ENCODE measurements at regions not wholly inside any gene's neighbourhood (a gene's known extent, or its start where the extent isn't known, plus 50 kb on each side); places are given as distances from the start of the nearest gene placed in this dataset.

- TF ChIP-seq, protein P1, sequence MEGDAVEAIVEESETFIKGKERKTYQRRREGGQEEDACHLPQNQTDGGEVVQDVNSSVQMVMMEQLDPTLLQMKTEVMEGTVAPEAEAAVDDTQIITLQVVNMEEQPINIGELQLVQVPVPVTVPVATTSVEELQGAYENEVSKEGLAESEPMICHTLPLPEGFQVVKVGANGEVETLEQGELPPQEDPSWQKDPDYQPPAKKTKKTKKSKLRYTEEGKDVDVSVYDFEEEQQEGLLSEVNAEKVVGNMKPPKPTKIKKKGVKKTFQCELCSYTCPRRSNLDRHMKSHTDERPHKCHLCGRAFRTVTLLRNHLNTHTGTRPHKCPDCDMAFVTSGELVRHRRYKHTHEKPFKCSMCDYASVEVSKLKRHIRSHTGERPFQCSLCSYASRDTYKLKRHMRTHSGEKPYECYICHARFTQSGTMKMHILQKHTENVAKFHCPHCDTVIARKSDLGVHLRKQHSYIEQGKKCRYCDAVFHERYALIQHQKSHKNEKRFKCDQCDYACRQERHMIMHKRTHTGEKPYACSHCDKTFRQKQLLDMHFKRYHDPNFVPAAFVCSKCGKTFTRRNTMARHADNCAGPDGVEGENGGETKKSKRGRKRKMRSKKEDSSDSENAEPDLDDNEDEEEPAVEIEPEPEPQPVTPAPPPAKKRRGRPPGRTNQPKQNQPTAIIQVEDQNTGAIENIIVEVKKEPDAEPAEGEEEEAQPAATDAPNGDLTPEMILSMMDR (IDR thresholded peaks at IDR 0.05), result no peak
- TF ChIP-seq POLR2A (IDR thresholded peaks at IDR 0.05), result no peak
- Histone ChIP-seq H3K36me3 (ENCODE audit: low read depth, missing control alignments) (no peaks in the 10 kb centered on the region), H3K27me3 (no peaks in the 10 kb centered on the region), H3K4me3 (no peak overlapping the region), H3K9me3 (no peaks in the 10 kb centered on the region), H3K4me1 (no peaks in the 10 kb centered on the region), H3K27ac (no peak overlapping the region)
- intact Hi-C loops (cut with DNase I; ENCODE audit: low total_unique reads), result no loop called here
- no peak for DNase-seq
- 52 to 72% methylated on average over 2 of the region's 2 CpGs for WGBS, 2 donors
These were observed 390.9 kb upstream of the DAB2 start for GRCh38 chr5:39815711-39816110.

- Histone ChIP-seq H3K27ac (no peak overlapping the region), H3K9me3 (no peaks in the 10 kb centered on the region), H3K4me3 (no peak overlapping the region), H3K27me3 (no peaks in the 10 kb centered on the region), H3K4me1 (no peaks in the 10 kb centered on the region), H3K36me3 (ENCODE audit: low read depth, missing control alignments) (no peaks in the 10 kb centered on the region)
- intact Hi-C loops (cut with DNase I; ENCODE audit: low total_unique reads), result no loop called here
- no peak for DNase-seq
- TF ChIP-seq, protein P1 (IDR thresholded peaks at IDR 0.05), result no peak
- no peak for TF ChIP-seq POLR2A (IDR thresholded peaks at IDR 0.05)
These were observed 386.6 kb upstream of the DAB2 start for GRCh38 chr5:39811381-39811780.

GRCh38 chr5:39808656-39809055 is 383.9 kb upstream of the DAB2 start:
- Histone ChIP-seq H3K27ac (no peak overlapping the region), H3K27me3 (no peaks in the 10 kb centered on the region), H3K4me3 (no peak overlapping the region), H3K36me3 (ENCODE audit: low read depth, missing control alignments) (no peaks in the 10 kb centered on the region), H3K9me3 (no peaks in the 10 kb centered on the region), H3K4me1 (no peaks in the 10 kb centered on the region)
- no peak for DNase-seq
- 83 to 85% methylated on average over 6 of the region's 6 CpGs for WGBS, 2 donors
- intact Hi-C loops (cut with DNase I; ENCODE audit: low total_unique reads), result no loop called here
- TF ChIP-seq, protein P1 (IDR thresholded peaks at IDR 0.05), result no peak

GRCh38 chr5:39801306-39801705 is 376.5 kb upstream of the DAB2 start:
- Histone ChIP-seq H3K4me1 (no peaks in the 10 kb centered on the region), H3K27me3 (no peaks in the 10 kb centered on the region), H3K36me3 (ENCODE audit: low read depth, missing control alignments) (no peaks in the 10 kb centered on the region), H3K9me3 (no peaks in the 10 kb centered on the region), H3K27ac (no peak overlapping the region), H3K4me3 (no peak overlapping the region)
- no peak for DNase-seq
- TF ChIP-seq, protein P1 (IDR thresholded peaks at IDR 0.05), result no peak
- no peak for TF ChIP-seq POLR2A (IDR thresholded peaks at IDR 0.05)
- intact Hi-C loops (cut with DNase I; ENCODE audit: low total_unique reads), result no loop called here
- 77 to 91% methylated on average over 1 of the region's 1 CpG for WGBS, 2 donors

GRCh38 chr5:39800042-39800601 is 375.3 kb upstream of the DAB2 start:
- intact Hi-C loops (cut with DNase I; ENCODE audit: low total_unique reads), result no loop called here
- H3K4me3 ChIP-seq, result no peak overlapping the region
- H3K27me3 ChIP-seq, result no peaks in the 10 kb centered on the region
- no peaks in the 10 kb centered on the region for H3K36me3 ChIP-seq (ENCODE audit: low read depth, missing control alignments)
- H3K4me1 ChIP-seq, result no peaks in the 10 kb centered on the region
- no peak overlapping the region for H3K27ac ChIP-seq
- H3K9me3 ChIP-seq, result no peaks in the 10 kb centered on the region
- DNase-seq, result no peak
- TF ChIP-seq, protein P1 (IDR thresholded peaks at IDR 0.05), result no peak
- no peak for TF ChIP-seq POLR2A (IDR thresholded peaks at IDR 0.05)
- 60 to 77% methylated on average over 3 of the region's 3 CpGs for WGBS, 2 donors

Data from testis (tissue), 2 donors.